ENCODE measurements at regions not wholly inside any gene's neighbourhood (a gene's known extent, or its start where the extent isn't known, plus 50 kb on each side); places are given as distances from the start of the nearest gene placed in this dataset.

DNA sequence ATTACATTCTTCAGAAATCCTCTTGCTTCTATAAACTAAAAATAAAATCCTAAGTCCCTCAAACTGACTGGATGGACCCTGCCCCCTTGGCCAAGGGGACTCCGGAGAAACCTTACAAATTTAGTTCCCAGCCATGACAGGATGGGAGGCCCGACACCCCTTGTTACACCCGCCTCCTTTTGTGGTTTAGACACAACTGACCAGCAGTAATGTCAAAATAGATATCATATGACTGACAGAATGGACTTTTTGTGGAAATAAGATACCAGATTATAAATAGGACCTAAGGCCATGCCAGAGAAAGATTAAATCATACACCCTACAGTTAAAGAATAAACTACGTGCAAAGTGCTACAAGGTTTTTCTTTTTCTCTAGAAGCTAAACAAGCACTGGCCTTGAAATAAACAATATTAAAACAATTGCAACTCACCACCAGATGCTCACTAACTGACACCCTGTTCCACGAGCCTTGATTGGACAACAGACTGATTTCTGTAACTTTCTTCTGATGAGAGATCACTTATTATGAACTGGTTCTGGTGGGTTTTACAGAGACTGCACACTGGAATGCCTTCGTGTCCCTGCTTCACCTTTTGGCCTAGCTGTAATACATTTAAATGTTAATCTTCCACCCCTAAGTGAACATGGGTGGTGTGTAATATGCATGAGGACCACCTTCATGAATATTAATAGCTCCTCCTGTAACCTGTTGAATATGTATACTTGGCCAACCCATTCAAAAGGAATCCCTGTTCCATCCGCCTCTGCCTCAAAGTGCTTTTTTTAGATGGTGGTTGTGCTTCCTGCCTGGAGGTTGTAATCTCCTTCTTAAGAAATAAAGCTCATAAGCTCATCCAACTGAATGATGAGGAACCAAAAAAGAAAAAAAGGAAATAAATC lies 99.6 kb downstream of the ODF2L start:
- Mint-ChIP-seq H3K9me3 (ENCODE audit: unreplicated experiment) (peaks cover 33% of the 10 kb centered on the region), H3K27ac (ENCODE audit: unreplicated experiment) (no peak overlapping the region), H3K36me3 (ENCODE audit: unreplicated experiment) (no peaks in the 10 kb centered on the region), H3K4me3 (ENCODE audit: unreplicated experiment) (no peak overlapping the region), H3K4me1 (ENCODE audit: unreplicated experiment) (no peaks in the 10 kb centered on the region), H3K27me3 (ENCODE audit: unreplicated experiment) (peaks cover 36% of the 10 kb centered on the region)
- TF ChIP-seq, protein P1, sequence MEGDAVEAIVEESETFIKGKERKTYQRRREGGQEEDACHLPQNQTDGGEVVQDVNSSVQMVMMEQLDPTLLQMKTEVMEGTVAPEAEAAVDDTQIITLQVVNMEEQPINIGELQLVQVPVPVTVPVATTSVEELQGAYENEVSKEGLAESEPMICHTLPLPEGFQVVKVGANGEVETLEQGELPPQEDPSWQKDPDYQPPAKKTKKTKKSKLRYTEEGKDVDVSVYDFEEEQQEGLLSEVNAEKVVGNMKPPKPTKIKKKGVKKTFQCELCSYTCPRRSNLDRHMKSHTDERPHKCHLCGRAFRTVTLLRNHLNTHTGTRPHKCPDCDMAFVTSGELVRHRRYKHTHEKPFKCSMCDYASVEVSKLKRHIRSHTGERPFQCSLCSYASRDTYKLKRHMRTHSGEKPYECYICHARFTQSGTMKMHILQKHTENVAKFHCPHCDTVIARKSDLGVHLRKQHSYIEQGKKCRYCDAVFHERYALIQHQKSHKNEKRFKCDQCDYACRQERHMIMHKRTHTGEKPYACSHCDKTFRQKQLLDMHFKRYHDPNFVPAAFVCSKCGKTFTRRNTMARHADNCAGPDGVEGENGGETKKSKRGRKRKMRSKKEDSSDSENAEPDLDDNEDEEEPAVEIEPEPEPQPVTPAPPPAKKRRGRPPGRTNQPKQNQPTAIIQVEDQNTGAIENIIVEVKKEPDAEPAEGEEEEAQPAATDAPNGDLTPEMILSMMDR (IDR thresholded peaks at IDR 0.05): no peak
- DNase-seq (ENCODE audit: extremely low spot score, unreplicated experiment): no peak

DNA sequence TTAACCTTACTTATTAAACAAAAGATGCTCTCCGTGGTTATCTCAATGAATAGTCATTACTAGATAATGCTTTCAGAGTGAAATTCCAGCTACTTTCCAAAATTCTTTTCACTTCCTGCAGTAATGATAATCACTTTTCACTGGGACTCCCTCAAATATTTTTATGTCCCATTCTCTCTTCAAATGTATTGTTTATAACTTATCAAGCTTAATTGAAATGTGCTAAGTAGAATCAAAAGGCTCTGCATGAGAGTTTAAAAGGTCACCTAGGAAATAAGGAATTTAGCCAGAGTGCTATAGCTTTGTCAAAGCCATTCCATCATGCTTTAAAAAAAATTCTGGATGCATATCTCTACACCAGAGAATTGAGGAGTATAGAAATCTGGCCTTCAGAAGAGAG lies 106.4 kb downstream of the ODF2L start:
- Mint-ChIP-seq H3K4me1 (ENCODE audit: unreplicated experiment) (no peaks in the 10 kb centered on the region), H3K4me3 (ENCODE audit: unreplicated experiment) (no peak overlapping the region), H3K27ac (ENCODE audit: unreplicated experiment) (no peak overlapping the region), H3K27me3 (ENCODE audit: unreplicated experiment) (peaks cover 25% of the 10 kb centered on the region), H3K36me3 (ENCODE audit: unreplicated experiment) (no peaks in the 10 kb centered on the region), H3K9me3 (ENCODE audit: unreplicated experiment) (peaks cover 14% of the 10 kb centered on the region)
- no peak for DNase-seq (ENCODE audit: extremely low spot score, unreplicated experiment)
- TF ChIP-seq, protein P1 (IDR thresholded peaks at IDR 0.05): no peak

DNA sequence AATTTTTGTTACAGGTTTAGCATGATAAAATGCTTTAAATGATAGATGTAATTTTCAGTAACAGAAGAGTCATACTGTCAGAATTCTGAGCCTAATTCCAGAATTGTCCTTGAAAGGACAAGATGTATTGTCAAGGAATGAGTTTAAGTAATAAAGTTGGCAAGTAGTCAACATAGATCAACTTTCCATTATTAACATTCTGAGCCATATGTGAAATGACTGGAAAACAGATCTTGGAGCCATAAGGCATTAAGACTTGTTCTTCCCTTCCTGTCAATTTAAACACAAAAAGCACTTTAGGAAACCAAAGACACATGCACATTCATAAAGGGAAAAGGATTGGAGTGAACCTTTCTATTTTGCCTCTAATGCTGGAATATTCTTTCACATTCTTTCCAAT lies 107.0 kb downstream of the ODF2L start:
- DNase-seq (ENCODE audit: extremely low spot score, unreplicated experiment): no peak
- peaks cover 14% of the 10 kb centered on the region for H3K9me3 Mint-ChIP-seq (ENCODE audit: unreplicated experiment)
- H3K27me3 Mint-ChIP-seq (ENCODE audit: unreplicated experiment): peaks cover 26% of the 10 kb centered on the region
- H3K4me3 Mint-ChIP-seq (ENCODE audit: unreplicated experiment): no peak overlapping the region
- no peaks in the 10 kb centered on the region for H3K4me1 Mint-ChIP-seq (ENCODE audit: unreplicated experiment)
- no peak overlapping the region for H3K27ac Mint-ChIP-seq (ENCODE audit: unreplicated experiment)
- TF ChIP-seq, protein P1 (IDR thresholded peaks at IDR 0.05): no peak
- no peaks in the 10 kb centered on the region for H3K36me3 Mint-ChIP-seq (ENCODE audit: unreplicated experiment)

DNA sequence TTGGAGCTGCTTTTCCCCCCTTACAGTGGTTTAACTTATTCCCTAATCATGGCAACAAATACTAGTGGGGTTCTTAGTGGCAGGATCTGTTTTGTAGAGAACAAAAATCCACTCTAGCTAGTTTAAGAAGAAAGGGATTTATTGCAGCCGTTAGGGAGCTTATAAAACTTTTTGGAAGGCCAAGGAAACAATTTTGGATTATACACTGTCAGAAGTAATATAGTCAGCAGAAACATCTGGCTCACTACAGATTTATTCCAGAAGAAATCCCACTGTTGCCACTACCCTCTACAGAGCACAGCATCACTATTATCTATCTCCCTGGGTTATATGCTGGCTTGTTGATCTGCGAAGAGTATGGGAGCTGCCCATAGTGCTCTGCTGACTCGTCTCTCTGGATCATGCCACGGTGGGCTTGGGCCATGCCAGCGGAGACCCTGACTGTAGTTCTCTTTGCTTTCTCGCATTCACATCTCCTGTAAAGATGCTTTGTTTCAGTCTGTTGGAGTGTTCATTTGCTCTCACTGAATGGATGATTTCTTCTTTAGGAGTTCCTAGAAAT lies 107.5 kb downstream of the ODF2L start:
- TF ChIP-seq, protein P1 (IDR thresholded peaks at IDR 0.05): no peak
- no peaks in the 10 kb centered on the region for H3K36me3 Mint-ChIP-seq (ENCODE audit: unreplicated experiment)

DNA sequence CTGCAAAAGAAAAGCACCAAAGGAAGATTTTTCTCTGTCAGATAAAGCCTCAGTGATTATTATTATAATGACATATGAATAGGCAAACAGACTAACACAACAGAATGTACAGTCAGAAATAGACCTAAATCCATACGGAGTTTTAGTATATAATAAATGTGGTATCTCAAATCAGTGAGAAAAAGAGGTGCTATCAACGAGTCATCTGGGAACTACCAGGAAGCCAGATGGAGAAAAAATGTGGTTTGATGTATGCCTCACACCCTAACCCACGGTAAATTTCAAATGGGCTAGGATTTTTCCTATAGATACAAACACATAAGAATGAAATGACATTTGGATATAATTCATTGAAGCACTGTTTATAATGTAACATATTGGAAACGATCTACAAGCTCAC lies 110.3 kb downstream of the ODF2L start:
- TF ChIP-seq, protein P1 (IDR thresholded peaks at IDR 0.05): no peak

More for the DNA sequence above, 107.5 kb downstream of the ODF2L start:
- Mint-ChIP-seq H3K27me3 (ENCODE audit: unreplicated experiment) (peaks cover 26% of the 10 kb centered on the region), H3K9me3 (ENCODE audit: unreplicated experiment) (peaks cover 14% of the 10 kb centered on the region), H3K4me3 (ENCODE audit: unreplicated experiment) (no peak overlapping the region), H3K27ac (ENCODE audit: unreplicated experiment) (no peak overlapping the region), H3K4me1 (ENCODE audit: unreplicated experiment) (no peaks in the 10 kb centered on the region)
- DNase-seq (ENCODE audit: extremely low spot score, unreplicated experiment): no peak

More for the DNA sequence above, 110.3 kb downstream of the ODF2L start:
- H3K4me1 Mint-ChIP-seq (ENCODE audit: unreplicated experiment): no peaks in the 10 kb centered on the region
- peaks cover 3% of the 10 kb centered on the region for H3K9me3 Mint-ChIP-seq (ENCODE audit: unreplicated experiment)
- no peak overlapping the region for H3K4me3 Mint-ChIP-seq (ENCODE audit: unreplicated experiment)
- H3K36me3 Mint-ChIP-seq (ENCODE audit: unreplicated experiment): no peaks in the 10 kb centered on the region
- H3K27ac Mint-ChIP-seq (ENCODE audit: unreplicated experiment): no peak overlapping the region
- peaks cover 16% of the 10 kb centered on the region for H3K27me3 Mint-ChIP-seq (ENCODE audit: unreplicated experiment)
- DNase-seq (ENCODE audit: extremely low spot score, unreplicated experiment): no peak

All from osteocyte (in vitro differentiated cells).